ENCODE measurements at regions not wholly inside any gene's neighbourhood (a gene's known extent, or its start where the extent isn't known, plus 50 kb on each side); places are given as distances from the start of the nearest gene placed in this dataset.

DNA sequence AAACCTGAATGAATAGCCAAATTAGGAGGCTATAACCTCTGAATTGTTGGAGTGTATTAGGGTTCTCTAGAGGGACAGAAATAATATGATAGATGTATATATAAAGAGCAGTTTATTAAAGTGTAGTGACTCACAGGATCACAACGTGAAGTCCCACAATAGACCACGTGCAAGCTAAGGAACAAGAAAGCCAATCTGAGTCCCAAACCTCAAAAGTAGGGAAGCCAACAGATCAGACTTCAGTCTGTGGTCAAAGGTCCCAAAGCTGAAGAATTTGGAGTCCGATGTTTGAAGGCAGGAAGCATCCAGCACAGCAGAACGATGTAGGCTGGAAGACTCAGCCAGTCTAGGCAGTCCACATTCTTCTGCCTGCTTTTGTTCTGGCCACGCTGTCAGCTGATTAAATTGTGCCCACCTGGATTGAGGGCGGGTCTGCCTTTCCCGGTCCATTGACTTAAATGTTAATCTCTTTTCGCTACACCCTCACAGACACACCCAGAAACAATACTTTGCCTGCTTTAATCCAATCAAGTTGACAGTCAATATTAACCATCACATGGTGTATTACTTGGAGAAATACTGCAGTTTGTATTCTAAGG is 550.6 kb downstream of the CDH10 start:
- CTCF ChIA-PET = no interaction called here
- Histone ChIP-seq H3K27me3 (ENCODE audit: control insufficient read depth, insufficient read depth, low read length) (no peaks in the 10 kb centered on the region), H3K4me3 (ENCODE audit: low read depth, low read length) (no peak overlapping the region), H3K36me3 (ENCODE audit: control insufficient read depth, insufficient read depth, low read length) (no peaks in the 10 kb centered on the region)
- POLR2A ChIA-PET = no interaction called here
- TF ChIP-seq, protein P1, sequence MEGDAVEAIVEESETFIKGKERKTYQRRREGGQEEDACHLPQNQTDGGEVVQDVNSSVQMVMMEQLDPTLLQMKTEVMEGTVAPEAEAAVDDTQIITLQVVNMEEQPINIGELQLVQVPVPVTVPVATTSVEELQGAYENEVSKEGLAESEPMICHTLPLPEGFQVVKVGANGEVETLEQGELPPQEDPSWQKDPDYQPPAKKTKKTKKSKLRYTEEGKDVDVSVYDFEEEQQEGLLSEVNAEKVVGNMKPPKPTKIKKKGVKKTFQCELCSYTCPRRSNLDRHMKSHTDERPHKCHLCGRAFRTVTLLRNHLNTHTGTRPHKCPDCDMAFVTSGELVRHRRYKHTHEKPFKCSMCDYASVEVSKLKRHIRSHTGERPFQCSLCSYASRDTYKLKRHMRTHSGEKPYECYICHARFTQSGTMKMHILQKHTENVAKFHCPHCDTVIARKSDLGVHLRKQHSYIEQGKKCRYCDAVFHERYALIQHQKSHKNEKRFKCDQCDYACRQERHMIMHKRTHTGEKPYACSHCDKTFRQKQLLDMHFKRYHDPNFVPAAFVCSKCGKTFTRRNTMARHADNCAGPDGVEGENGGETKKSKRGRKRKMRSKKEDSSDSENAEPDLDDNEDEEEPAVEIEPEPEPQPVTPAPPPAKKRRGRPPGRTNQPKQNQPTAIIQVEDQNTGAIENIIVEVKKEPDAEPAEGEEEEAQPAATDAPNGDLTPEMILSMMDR (IDR thresholded peaks at IDR 0.05; ENCODE audit: insufficient read depth, low read depth, low read length) = no peak
- no peak for DNase-seq (ENCODE audit: low read depth)

DNA sequence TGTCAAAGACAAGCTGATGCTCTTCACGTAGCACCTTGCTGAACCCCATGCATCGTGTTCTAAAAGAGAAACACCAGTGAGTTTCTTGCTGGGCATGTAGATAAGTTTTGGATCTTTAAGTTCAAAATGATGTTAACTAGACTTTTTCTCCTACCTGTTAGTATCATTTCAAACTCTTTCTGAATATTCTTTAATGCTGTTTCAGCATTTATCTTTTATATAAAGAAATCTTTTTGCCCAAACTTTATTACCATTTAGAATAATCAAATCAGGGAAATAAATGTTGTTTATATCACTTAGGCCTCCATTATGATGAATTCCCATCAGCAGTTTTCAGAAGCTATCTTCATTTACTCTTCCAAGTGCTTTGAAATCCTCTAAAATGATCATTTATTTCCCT is 542.8 kb downstream of the CDH10 start:
- H3K36me3 ChIP-seq (ENCODE audit: control insufficient read depth, insufficient read depth, low read length) = no peaks in the 10 kb centered on the region
- no peak overlapping the region for H3K4me3 ChIP-seq (ENCODE audit: low read depth, low read length)
- no peak for DNase-seq (ENCODE audit: low read depth)
- POLR2A ChIA-PET = no interaction called here
- CTCF ChIA-PET = no interaction called here
- no peaks in the 10 kb centered on the region for H3K27me3 ChIP-seq (ENCODE audit: control insufficient read depth, insufficient read depth, low read length)
- TF ChIP-seq, protein P1 (IDR thresholded peaks at IDR 0.05; ENCODE audit: insufficient read depth, low read depth, low read length) = no peak

DNA sequence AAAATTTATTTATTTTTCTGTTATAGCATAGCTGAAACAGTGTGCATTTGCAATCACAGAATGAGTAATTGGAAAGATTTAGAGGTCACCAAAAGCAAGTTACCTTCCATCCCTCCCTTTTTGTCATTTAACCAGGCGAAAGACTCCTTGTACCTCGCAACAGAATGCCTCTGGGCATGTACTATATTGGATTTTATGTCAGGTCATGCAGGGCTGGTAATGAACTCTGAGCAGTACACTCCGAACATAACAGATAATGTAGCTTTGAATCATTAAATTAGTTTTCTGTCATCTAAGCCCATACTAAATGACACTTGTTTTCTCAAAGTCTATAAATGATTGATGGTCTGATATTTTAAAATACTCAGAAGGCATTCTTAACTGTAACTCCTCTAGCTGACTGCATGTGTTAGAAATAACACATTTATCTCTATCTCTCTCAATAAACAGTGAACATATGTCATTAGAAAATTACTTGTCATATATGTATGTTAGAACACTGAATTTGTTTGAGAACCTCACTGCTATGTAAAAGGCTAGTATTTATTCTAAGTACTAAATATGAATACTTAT is 541.2 kb downstream of the CDH10 start:
- POLR2A ChIA-PET = no interaction called here
- no peaks in the 10 kb centered on the region for H3K27me3 ChIP-seq (ENCODE audit: control insufficient read depth, insufficient read depth, low read length)
- no peak overlapping the region for H3K4me3 ChIP-seq (ENCODE audit: low read depth, low read length)
- CTCF ChIA-PET = no interaction called here
- TF ChIP-seq, protein P1 (IDR thresholded peaks at IDR 0.05; ENCODE audit: insufficient read depth, low read depth, low read length) = no peak
- no peak for DNase-seq (ENCODE audit: low read depth)
- no peaks in the 10 kb centered on the region for H3K36me3 ChIP-seq (ENCODE audit: control insufficient read depth, insufficient read depth, low read length)

DNA sequence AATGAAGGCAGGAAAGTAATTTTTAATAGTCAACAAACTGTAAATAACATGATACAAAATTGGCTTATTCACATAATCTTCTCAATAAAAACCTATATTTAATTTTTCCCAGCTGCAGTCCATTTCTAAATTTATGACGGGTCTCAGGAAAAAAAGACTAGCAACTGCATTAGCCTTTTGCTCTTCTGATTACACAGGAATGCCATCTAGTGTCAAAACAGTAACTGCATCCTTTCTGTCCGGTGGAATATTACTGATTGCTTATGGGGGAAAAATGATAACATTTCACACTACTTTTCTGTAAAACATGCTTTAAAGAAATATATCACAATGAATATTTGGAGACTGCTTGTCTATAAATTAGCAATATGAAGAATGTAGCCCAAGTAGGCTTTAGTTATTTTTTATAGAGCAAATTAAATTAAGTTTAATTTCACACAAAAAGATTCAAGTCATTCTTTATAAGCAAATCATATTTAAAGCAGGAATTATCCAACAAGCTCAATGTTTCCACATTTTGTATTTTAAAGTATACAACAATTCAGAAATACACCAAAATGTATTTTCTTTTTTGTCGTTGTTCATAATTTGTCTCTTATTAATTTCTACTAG is 534.7 kb downstream of the CDH10 start:
- POLR2A ChIA-PET = no interaction called here
- DNase-seq (ENCODE audit: low read depth) = no peak
- TF ChIP-seq, protein P1 (IDR thresholded peaks at IDR 0.05; ENCODE audit: insufficient read depth, low read depth, low read length) = no peak
- Histone ChIP-seq H3K36me3 (ENCODE audit: control insufficient read depth, insufficient read depth, low read length) (no peaks in the 10 kb centered on the region), H3K4me3 (ENCODE audit: low read depth, low read length) (no peak overlapping the region), H3K27me3 (ENCODE audit: control insufficient read depth, insufficient read depth, low read length) (no peaks in the 10 kb centered on the region)
- CTCF ChIA-PET = no interaction called here

DNA sequence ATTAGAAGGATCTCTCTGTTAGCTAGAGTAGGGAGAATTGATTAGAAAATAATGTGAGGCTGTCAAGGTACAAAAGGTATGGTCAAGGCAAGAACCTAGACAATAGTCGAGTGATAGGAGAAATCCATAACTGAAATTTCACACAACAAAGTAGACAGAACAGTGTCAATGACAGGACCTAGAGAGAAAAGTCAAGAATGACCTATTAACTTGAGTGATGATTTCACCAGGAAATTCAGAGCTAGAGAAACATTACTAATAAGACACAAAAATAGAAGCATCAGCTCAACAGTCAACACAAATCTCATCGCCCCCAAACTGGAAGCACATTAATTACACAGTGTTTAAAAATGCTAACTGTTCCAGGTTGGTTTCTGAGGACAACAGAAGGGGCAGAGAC is 532.4 kb downstream of the CDH10 start:
- Histone ChIP-seq H3K27me3 (ENCODE audit: control insufficient read depth, insufficient read depth, low read length) (no peaks in the 10 kb centered on the region), H3K36me3 (ENCODE audit: control insufficient read depth, insufficient read depth, low read length) (no peaks in the 10 kb centered on the region), H3K4me3 (ENCODE audit: low read depth, low read length) (no peak overlapping the region)
- POLR2A ChIA-PET = no interaction called here
- CTCF ChIA-PET = interaction anchor here (0.6 kb wide), 1 partner anchor 1531 kb away, joined by 3 read pairs; no protein-coding TSS in a partner anchor
- DNase-seq (ENCODE audit: low read depth) = no peak
- TF ChIP-seq, protein P1 (IDR thresholded peaks at IDR 0.05; ENCODE audit: insufficient read depth, low read depth, low read length) = no peak
